ENCODE measurements at regions not wholly inside any gene's neighbourhood (a gene's known extent, or its start where the extent isn't known, plus 50 kb on each side); places are given as distances from the start of the nearest gene placed in this dataset.

- Histone ChIP-seq H3K4me3 (no peak overlapping the region), H3K9ac (ENCODE audit: control insufficient read depth, insufficient read depth, low read length) (no peak overlapping the region), H3K27me3 (replicated peaks in 1 of 2; ENCODE audit: control insufficient read depth in 2 of 2, insufficient read depth in 2 of 2, low read length in 1 of 2) (no peaks in the 10 kb centered on the region), H3K27ac (ENCODE audit: control insufficient read depth, insufficient read depth) (no peak overlapping the region), H3K79me2 (ENCODE audit: control insufficient read depth, insufficient read depth, low read length) (no peaks in the 10 kb centered on the region), H3K9me3 (replicated peaks; ENCODE audit: control insufficient read depth, insufficient read depth, low read length) (no peaks in the 10 kb centered on the region), H3K4me2 (ENCODE audit: control insufficient read depth, insufficient read depth) (no peak overlapping the region), H3K36me3 (ENCODE audit: control insufficient read depth in 2 of 2, insufficient read depth in 2 of 2, low read length in 1 of 2) (no peaks in the 10 kb centered on the region), H2AFZ (ENCODE audit: control insufficient read depth, low read depth, low read length) (no peak overlapping the region), H3K4me1 (ENCODE audit: control insufficient read depth, insufficient read depth, low read length) (no peaks in the 10 kb centered on the region), H4K20me1 (ENCODE audit: control insufficient read depth, insufficient read depth) (no peaks in the 10 kb centered on the region)
- CTCF ChIA-PET: interaction anchor here (1.0 to 1.6 kb wide), 4 partner anchors 9 to 74 kb away, joined by 3 to 6 read pairs (median 4); no protein-coding TSS in a partner anchor
- no peak for FAIRE-seq
- ATAC-seq: peak; percentile 36; the same call in 2 of the 3 replicates
- SMC1A ChIA-PET (ENCODE audit: uncharacterized antibody, unreplicated experiment): interaction anchor here (0.9 to 2.6 kb wide), 6 partner anchors 9 to 447 kb away, joined by 3 to 9 read pairs (median 4); no protein-coding TSS in a partner anchor
- no peak for TF ChIP-seq STAT3 (IDR thresholded peaks at IDR 0.05; ENCODE audit: low read depth, low read length)
- no peak for TF ChIP-seq BCLAF1 (IDR thresholded peaks at IDR 0.05)
- no peak for TF ChIP-seq SMAD1 (IDR thresholded peaks at IDR 0.05; ENCODE audit: low read depth, partially characterized antibody)
- TF ChIP-seq ELK1 (IDR thresholded peaks at IDR 0.05; ENCODE audit: low read depth, low read length): no peak
- TF ChIP-seq KLF5 (IDR thresholded peaks at IDR 0.05; ENCODE audit: partially characterized antibody): no peak
- no peak for TF ChIP-seq SP1 (IDR thresholded peaks at IDR 0.05; ENCODE audit: low read depth, low read length)
- TF ChIP-seq IKZF1 (conservative IDR thresholded peaks at IDR 0.05): no peak
- TF ChIP-seq ZNF384 (IDR thresholded peaks at IDR 0.05; ENCODE audit: borderline replicate concordance, low read depth, low read length): no peak
- TF ChIP-seq MEF2A (IDR thresholded peaks at IDR 0.05; ENCODE audit: insufficient read depth, low read depth, low read length): no peak
- TF ChIP-seq TAF1 (IDR thresholded peaks at IDR 0.05; ENCODE audit: borderline replicate concordance, low read depth, low read length): no peak
- no peak for TF ChIP-seq RAD51 (IDR thresholded peaks at IDR 0.05)
- no peak for TF ChIP-seq FOXK2 (IDR thresholded peaks at IDR 0.05)
- no peak for TF ChIP-seq HCFC1 (IDR thresholded peaks at IDR 0.05; ENCODE audit: low read length)
- no peak for TF ChIP-seq NFXL1 (IDR thresholded peaks at IDR 0.05; ENCODE audit: borderline replicate concordance)
- no peak for TF ChIP-seq CHD1 (IDR thresholded peaks at IDR 0.05; ENCODE audit: low read depth, low read length)
- no peak for TF ChIP-seq CBX5 (IDR thresholded peaks at IDR 0.05; ENCODE audit: low read depth)
- no peak for TF ChIP-seq DPF2 (IDR thresholded peaks at IDR 0.05)
- no peak for TF ChIP-seq IRF5 (IDR thresholded peaks at IDR 0.05; ENCODE audit: borderline replicate concordance)
- no peak for DNase-seq (ENCODE audit: low read depth, low spot score)
- BruUV-seq (replicated peaks): no TSS peak
- in situ Hi-C loops (cut with MboI): no loop called here
- WGBS (ENCODE audit: insufficient coverage, insufficient replicate concordance, low lambda C conversion rate, missing lambda C conversion rate): 28% methylated on average over 5 of the region's 5 CpGs
- POLR2A ChIA-PET: interaction anchor here (0.5 to 1.2 kb wide), 4 partner anchors 9 to 303 kb away, joined by 3 to 5 read pairs (median 4); no protein-coding TSS in a partner anchor
- intact Hi-C loops (cut with micrococcal nuclease; ENCODE audit: unreplicated experiment): no loop called here
- RAD21 ChIA-PET (ENCODE audit: unreplicated experiment): interaction anchor here (1.0 kb wide), 1 partner anchor 8 kb away, joined by 3 read pairs; no protein-coding TSS in a partner anchor
Observed at GRCh38 chr13:69556540-69557196, 551.0 kb upstream of the ATXN8OS start.
